H9 (cell line): ENCODE measurements at regions not wholly inside any gene's neighbourhood (a gene's known extent, or its start where the extent isn't known, plus 50 kb on each side); places are given as distances from the start of the nearest gene placed in this dataset.

Experiments
- DNase-seq: peaks from one replicate; pipeline ENCODE4 v3.0.0-alpha.2; 2017
- H2AFZ ChIP-seq: one replicate; pipeline ENCODE4 v1.6.1; 2013; ENCODE audit warnings: mild to moderate bottlenecking, low read length, control low read depth, moderate library complexity
- H2AK5ac ChIP-seq: 2 replicates; pipeline ENCODE4 v1.6.1; 2013; ENCODE audit warnings: low read length, control low read depth, mixed read lengths; ENCODE audit not compliant: insufficient read length
- H2BK120ac ChIP-seq: one replicate; pipeline ENCODE4 v1.6.1; 2013; ENCODE audit warnings: low read depth, mild to moderate bottlenecking, low read length, control low read depth, inconsistent platforms; ENCODE audit not compliant: poor library complexity, severe bottlenecking
- H2BK12ac ChIP-seq: 2 replicates; pipeline ENCODE4 v1.6.1; 2013; ENCODE audit warnings: low read length, control low read depth, mixed read lengths, low read depth; ENCODE audit not compliant: insufficient read length
- H2BK15ac ChIP-seq: 2 replicates; pipeline ENCODE4 v1.6.1; 2013; ENCODE audit warnings: low read depth, low read length, control low read depth
- H2BK20ac ChIP-seq: one replicate; pipeline ENCODE4 v1.6.1; 2013; ENCODE audit warnings: low read depth, mild to moderate bottlenecking, low read length, control low read depth, inconsistent platforms; ENCODE audit not compliant: poor library complexity, severe bottlenecking
- H2BK5ac ChIP-seq: 2 replicates; pipeline ENCODE4 v1.6.1; 2013; ENCODE audit warnings: low read length, control low read depth, mixed read lengths; ENCODE audit not compliant: insufficient read length
- H3K14ac ChIP-seq: 2 replicates; pipeline ENCODE4 v1.6.1; 2013; ENCODE audit warnings: low read length, control low read depth; ENCODE audit not compliant: insufficient read depth
- H3K18ac ChIP-seq: 2 replicates; pipeline ENCODE4 v1.6.1; 2013; ENCODE audit warnings: low read depth, mild to moderate bottlenecking, mixed read lengths, low read length, control low read depth; ENCODE audit not compliant: insufficient read length
- H3K23ac ChIP-seq: 2 replicates; pipeline ENCODE4 v1.6.1; 2013; ENCODE audit warnings: low read length, control low read depth, mixed read lengths, low read depth; ENCODE audit not compliant: insufficient read length
- H3K23me2 ChIP-seq: 2 replicates; pipeline ENCODE4 v1.6.1; 2013; ENCODE audit warnings: low read depth, mild to moderate bottlenecking, mixed read lengths, low read length, control low read depth; ENCODE audit not compliant: insufficient read length, poor library complexity, severe bottlenecking
- H3K27ac ChIP-seq: 2 replicates; pipeline ENCODE4 v1.5.1; 2013; ENCODE audit warnings: low read length, control low read depth, mixed read lengths, low read depth; ENCODE audit not compliant: insufficient read length
- H3K27me3 ChIP-seq: 2 replicates; pipeline ENCODE4 v1.6.1; 2013; ENCODE audit warnings: low read length, control low read depth, inconsistent platforms; ENCODE audit not compliant: insufficient read depth
- H3K4ac ChIP-seq: 2 replicates; pipeline ENCODE4 v1.6.1; 2013; ENCODE audit warnings: low read depth, mild to moderate bottlenecking, control low read depth, inconsistent platforms, low read length, moderate library complexity
- H3K4me1 ChIP-seq: 2 replicates; pipeline ENCODE4 v1.6.1; 2013; ENCODE audit warnings: low read length, control low read depth, inconsistent platforms; ENCODE audit not compliant: insufficient read depth
- H3K4me2 ChIP-seq: 2 replicates; pipeline ENCODE4 v1.6.1; 2013; ENCODE audit warnings: low read length, control low read depth, mixed read lengths; ENCODE audit not compliant: insufficient read length, insufficient read depth
- H3K56ac ChIP-seq: 2 replicates; pipeline ENCODE4 v1.6.1; 2013; ENCODE audit warnings: low read depth, mild to moderate bottlenecking, mixed read lengths, low read length, control low read depth; ENCODE audit not compliant: insufficient read length
- H3K79me1 ChIP-seq: 2 replicates; pipeline ENCODE4 v1.6.1; 2013; ENCODE audit warnings: low read depth, mild to moderate bottlenecking, moderate library complexity, low read length, control low read depth, inconsistent platforms; ENCODE audit not compliant: insufficient read depth, poor library complexity, severe bottlenecking
- H3K79me2 ChIP-seq: 2 replicates; pipeline ENCODE4 v1.6.1; 2013; ENCODE audit warnings: low read length, control low read depth, inconsistent platforms; ENCODE audit not compliant: insufficient read depth
- H3K9ac ChIP-seq: 2 replicates; pipeline ENCODE4 v1.6.1; 2013; ENCODE audit warnings: low read length, control low read depth, mixed read lengths; ENCODE audit not compliant: insufficient read length; ENCODE audit errors: extremely low read depth
- H3K9me3 ChIP-seq: one replicate; pipeline ENCODE4 v1.6.1; 2013; ENCODE audit warnings: low read depth, low read length, inconsistent platforms; ENCODE audit not compliant: control insufficient read depth
- H3T11ph ChIP-seq: one replicate; pipeline ENCODE4 v1.6.1; 2013; ENCODE audit warnings: mild to moderate bottlenecking, low read length, control low read depth, inconsistent platforms
- H4K20me1 ChIP-seq: one replicate; pipeline ENCODE4 v1.6.1; 2013; ENCODE audit not compliant: control insufficient read depth, insufficient read length, insufficient read depth
- H4K5ac ChIP-seq: 2 replicates; pipeline ENCODE4 v1.6.1; 2013; ENCODE audit warnings: low read depth, mild to moderate bottlenecking, mixed read lengths, low read length, control low read depth; ENCODE audit not compliant: insufficient read length
- H4K8ac ChIP-seq: replicated peaks from 2 replicates; pipeline ENCODE4 v1.6.1; 2013; ENCODE audit warnings: low read length, control low read depth, mixed read lengths, low read depth; ENCODE audit not compliant: insufficient read length
- H4K91ac ChIP-seq: 2 replicates; pipeline ENCODE4 v1.6.1; 2013; ENCODE audit warnings: low read depth, mild to moderate bottlenecking, moderate library complexity, mixed read lengths, low read length, control low read depth; ENCODE audit not compliant: insufficient read length
- H3K27ac Mint-ChIP-seq, 3 experiments: 2 replicates in 2 of 3; 3 replicates in 1 of 3; pipeline ENCODE4 v1.8.0; 2020 to 2021; ENCODE audit warnings: mixed read lengths in 3 of 3, mild to moderate bottlenecking in 1 of 3, moderate library complexity in 1 of 3
- H3K27me3 Mint-ChIP-seq: 2 replicates; pipeline ENCODE4 v1.8.0; 2021; ENCODE audit warnings: low read depth, mild to moderate bottlenecking, moderate library complexity, mixed read lengths
- H3K36me3 Mint-ChIP-seq, 3 experiments: 2 replicates in 2 of 3; 3 replicates in 1 of 3; pipeline ENCODE4 v1.8.0; 2020 to 2021; ENCODE audit warnings: low read depth in 3 of 3, mixed read lengths in 3 of 3; ENCODE audit not compliant: insufficient read depth in 1 of 3
- H3K4me1 Mint-ChIP-seq, 2 experiments: 2 replicates each; pipeline ENCODE4 v1.8.0; 2020; ENCODE audit warnings: mixed read lengths in 2 of 2
- H3K4me3 Mint-ChIP-seq, 2 experiments: 2 replicates in 1 of 2; 3 replicates in 1 of 2; pipeline ENCODE4 v1.8.0; 2020 to 2021; ENCODE audit warnings: mild to moderate bottlenecking in 2 of 2, mixed read lengths in 2 of 2, moderate library complexity in 1 of 2
- H3K9me3 Mint-ChIP-seq, 2 experiments: 2 replicates in 1 of 2; 3 replicates in 1 of 2; pipeline ENCODE4 v1.8.0; 2020; ENCODE audit warnings: mild to moderate bottlenecking in 2 of 2, mixed read lengths in 2 of 2, moderate library complexity in 1 of 2
- WGBS: extraction: QIAGEN DNeasy Blood & Tissue Kit; methylation state at CpG from one replicate; pipeline ENCODE4 v1.1.7; 2013; ENCODE audit warnings: missing lambda C conversion rate, low lambda C conversion rate, mixed read lengths; ENCODE audit not compliant: insufficient read length; ENCODE audit errors: extremely low coverage; 5-methylcytosine and 5-hydroxymethylcytosine counted together
- TF ChIP-seq, protein P1 (sequence below): fragments of 200-600 bp; sonication (generic); conservative IDR thresholded peaks from 3 replicates; pipeline ENCODE4 v1.8.0; 2021; ENCODE audit warnings: antibody characterized with exemption, mild to moderate bottlenecking

DNA sequence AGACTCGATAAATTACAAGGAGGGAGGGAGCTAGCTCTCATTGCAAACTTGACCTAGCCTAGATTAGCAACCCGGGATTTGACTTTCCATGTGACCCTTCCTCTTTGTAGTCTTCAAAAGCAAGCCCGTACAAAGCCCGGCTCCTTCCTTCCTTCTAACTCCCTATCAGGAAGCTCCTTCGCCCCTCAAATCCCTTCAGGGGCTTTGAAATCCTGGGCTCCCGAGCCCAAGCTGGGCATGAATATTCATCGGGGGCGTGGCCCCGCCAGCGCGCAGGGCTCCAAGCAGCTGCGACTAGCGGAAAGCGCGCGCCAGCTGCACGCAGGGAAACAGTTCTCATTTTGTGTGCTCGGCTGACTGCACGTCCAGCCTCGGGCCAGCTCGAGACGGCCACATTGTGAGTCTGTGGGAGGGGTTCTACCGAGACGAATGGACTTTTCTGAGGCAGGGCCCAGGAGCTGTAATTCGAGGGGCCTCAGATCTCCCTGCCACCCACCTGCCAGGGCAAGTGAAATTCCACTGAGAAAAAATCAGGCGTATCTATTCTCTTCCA, 84.0 kb upstream of the PELI1 start:
- Histone ChIP-seq H3K27me3 (no peaks in the 10 kb centered on the region), H3K23ac (no peak overlapping the region), H3T11ph (no peak overlapping the region), H3K14ac (no peak overlapping the region), H2AK5ac (no peak overlapping the region), H2AFZ (peak overlapping the region; percentile 49), H3K27ac (peak overlapping the region; percentile 20), H4K20me1 (no peaks in the 10 kb centered on the region), H3K4me2 (peak overlapping the region; percentile 65), H2BK120ac (no peak overlapping the region), H4K8ac (no peak overlapping the region), H3K56ac (no peak overlapping the region), H4K5ac (no peak overlapping the region), H3K23me2 (peaks cover 5% of the 10 kb centered on the region), H4K91ac (no peak overlapping the region), H3K9me3 (no peaks in the 10 kb centered on the region), H3K9ac (peak overlapping the region; percentile 55), H3K79me1 (no peaks in the 10 kb centered on the region), H2BK12ac (no peak overlapping the region), H3K18ac (no peak overlapping the region), H2BK20ac (no peak overlapping the region), H3K4me1 (peaks cover 4% of the 10 kb centered on the region), H3K79me2 (no peaks in the 10 kb centered on the region), H3K4ac (no peak overlapping the region), H2BK5ac (no peak overlapping the region), H2BK15ac (no peak overlapping the region)
- peak overlapping the region in 2 of 3 experiments; percentile 81 to 97; a peak in 5 of 7 replicates for H3K27ac Mint-ChIP-seq
- H3K9me3 Mint-ChIP-seq, result no peaks in the 10 kb centered on the region
- peak; percentile 97 for DNase-seq
- no CpG with 5 or more reads among the region's 26 CpGs for WGBS
- peaks cover 17 to 44% of the 10 kb centered on the region in 2 experiments for H3K4me1 Mint-ChIP-seq
- TF ChIP-seq, protein P1, sequence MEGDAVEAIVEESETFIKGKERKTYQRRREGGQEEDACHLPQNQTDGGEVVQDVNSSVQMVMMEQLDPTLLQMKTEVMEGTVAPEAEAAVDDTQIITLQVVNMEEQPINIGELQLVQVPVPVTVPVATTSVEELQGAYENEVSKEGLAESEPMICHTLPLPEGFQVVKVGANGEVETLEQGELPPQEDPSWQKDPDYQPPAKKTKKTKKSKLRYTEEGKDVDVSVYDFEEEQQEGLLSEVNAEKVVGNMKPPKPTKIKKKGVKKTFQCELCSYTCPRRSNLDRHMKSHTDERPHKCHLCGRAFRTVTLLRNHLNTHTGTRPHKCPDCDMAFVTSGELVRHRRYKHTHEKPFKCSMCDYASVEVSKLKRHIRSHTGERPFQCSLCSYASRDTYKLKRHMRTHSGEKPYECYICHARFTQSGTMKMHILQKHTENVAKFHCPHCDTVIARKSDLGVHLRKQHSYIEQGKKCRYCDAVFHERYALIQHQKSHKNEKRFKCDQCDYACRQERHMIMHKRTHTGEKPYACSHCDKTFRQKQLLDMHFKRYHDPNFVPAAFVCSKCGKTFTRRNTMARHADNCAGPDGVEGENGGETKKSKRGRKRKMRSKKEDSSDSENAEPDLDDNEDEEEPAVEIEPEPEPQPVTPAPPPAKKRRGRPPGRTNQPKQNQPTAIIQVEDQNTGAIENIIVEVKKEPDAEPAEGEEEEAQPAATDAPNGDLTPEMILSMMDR, result 0 out of 3 replicates have a peak, but pooled peaks have one; percentile 10
- peaks cover 0 to 5% (median 0%) of the 10 kb centered on the region in 3 experiments; a peak in 2 of 7 replicates for H3K36me3 Mint-ChIP-seq
- H3K4me3 Mint-ChIP-seq, result peak overlapping the region; percentile 71 to 85
- H3K27me3 Mint-ChIP-seq, result peaks cover 3% of the 10 kb centered on the region
